ENCODE measurements at regions not wholly inside any gene's neighbourhood (a gene's known extent, or its start where the extent isn't known, plus 50 kb on each side); places are given as distances from the start of the nearest gene placed in this dataset.

GRCh38 chr1:59171788-59172187 is 125.1 kb upstream of the FGGY start:
- no peak for DNase-seq (ENCODE audit: low spot score)
- Mint-ChIP-seq H3K27ac (ENCODE audit: unreplicated experiment) (no peak overlapping the region), H3K9me3 (ENCODE audit: unreplicated experiment) (no peaks in the 10 kb centered on the region), H3K36me3 (ENCODE audit: low read depth, unreplicated experiment) (no peaks in the 10 kb centered on the region), H3K4me3 (ENCODE audit: unreplicated experiment) (no peak overlapping the region), H3K27me3 (ENCODE audit: unreplicated experiment) (no peaks in the 10 kb centered on the region), H3K4me1 (ENCODE audit: unreplicated experiment) (peaks cover 4% of the 10 kb centered on the region)
- TF ChIP-seq CTCF (IDR thresholded peaks at IDR 0.05; ENCODE audit: unreplicated experiment): no peak

GRCh38 chr1:59172693-59173092 is 124.2 kb upstream of the FGGY start:
- DNase-seq (ENCODE audit: low spot score): no peak
- Mint-ChIP-seq H3K27ac (ENCODE audit: unreplicated experiment) (no peak overlapping the region), H3K36me3 (ENCODE audit: low read depth, unreplicated experiment) (no peaks in the 10 kb centered on the region), H3K9me3 (ENCODE audit: unreplicated experiment) (no peaks in the 10 kb centered on the region), H3K4me3 (ENCODE audit: unreplicated experiment) (no peak overlapping the region), H3K27me3 (ENCODE audit: unreplicated experiment) (no peaks in the 10 kb centered on the region), H3K4me1 (ENCODE audit: unreplicated experiment) (peaks cover 4% of the 10 kb centered on the region)
- no peak for TF ChIP-seq CTCF (IDR thresholded peaks at IDR 0.05; ENCODE audit: unreplicated experiment)

GRCh38 chr1:59173721-59174120 is 123.2 kb upstream of the FGGY start:
- no peaks in the 10 kb centered on the region for H3K36me3 Mint-ChIP-seq (ENCODE audit: low read depth, unreplicated experiment)
- H3K4me1 Mint-ChIP-seq (ENCODE audit: unreplicated experiment): peaks cover 4% of the 10 kb centered on the region
- DNase-seq (ENCODE audit: low spot score): no peak
- H3K27ac Mint-ChIP-seq (ENCODE audit: unreplicated experiment): no peak overlapping the region
- no peak overlapping the region for H3K4me3 Mint-ChIP-seq (ENCODE audit: unreplicated experiment)
- no peak for TF ChIP-seq CTCF (IDR thresholded peaks at IDR 0.05; ENCODE audit: unreplicated experiment)
- H3K9me3 Mint-ChIP-seq (ENCODE audit: unreplicated experiment): no peaks in the 10 kb centered on the region
- no peaks in the 10 kb centered on the region for H3K27me3 Mint-ChIP-seq (ENCODE audit: unreplicated experiment)

- Mint-ChIP-seq H3K9me3 (ENCODE audit: unreplicated experiment) (no peaks in the 10 kb centered on the region), H3K4me3 (ENCODE audit: unreplicated experiment) (no peak overlapping the region), H3K27me3 (ENCODE audit: unreplicated experiment) (no peaks in the 10 kb centered on the region), H3K27ac (ENCODE audit: unreplicated experiment) (no peak overlapping the region), H3K36me3 (ENCODE audit: low read depth, unreplicated experiment) (no peaks in the 10 kb centered on the region), H3K4me1 (ENCODE audit: unreplicated experiment) (peaks cover 4% of the 10 kb centered on the region)
- no peak for TF ChIP-seq CTCF (IDR thresholded peaks at IDR 0.05; ENCODE audit: unreplicated experiment)
- no peak for DNase-seq (ENCODE audit: low spot score)
These were observed 120.4 kb upstream of the FGGY start for GRCh38 chr1:59176471-59176870.

- peaks cover 4% of the 10 kb centered on the region for H3K4me1 Mint-ChIP-seq (ENCODE audit: unreplicated experiment)
- no peaks in the 10 kb centered on the region for H3K9me3 Mint-ChIP-seq (ENCODE audit: unreplicated experiment)
- no peak for TF ChIP-seq CTCF (IDR thresholded peaks at IDR 0.05; ENCODE audit: unreplicated experiment)
- no peaks in the 10 kb centered on the region for H3K36me3 Mint-ChIP-seq (ENCODE audit: low read depth, unreplicated experiment)
- no peak overlapping the region for H3K27ac Mint-ChIP-seq (ENCODE audit: unreplicated experiment)
- H3K27me3 Mint-ChIP-seq (ENCODE audit: unreplicated experiment): no peaks in the 10 kb centered on the region
- DNase-seq (ENCODE audit: low spot score): no peak
- H3K4me3 Mint-ChIP-seq (ENCODE audit: unreplicated experiment): no peak overlapping the region
These were observed 119.1 kb upstream of the FGGY start for GRCh38 chr1:59177756-59178155.

All from endothelial cell (in vitro differentiated cells).